ENCODE measurements at regions not wholly inside any gene's neighbourhood (a gene's known extent, or its start where the extent isn't known, plus 50 kb on each side); places are given as distances from the start of the nearest gene placed in this dataset.

DNA sequence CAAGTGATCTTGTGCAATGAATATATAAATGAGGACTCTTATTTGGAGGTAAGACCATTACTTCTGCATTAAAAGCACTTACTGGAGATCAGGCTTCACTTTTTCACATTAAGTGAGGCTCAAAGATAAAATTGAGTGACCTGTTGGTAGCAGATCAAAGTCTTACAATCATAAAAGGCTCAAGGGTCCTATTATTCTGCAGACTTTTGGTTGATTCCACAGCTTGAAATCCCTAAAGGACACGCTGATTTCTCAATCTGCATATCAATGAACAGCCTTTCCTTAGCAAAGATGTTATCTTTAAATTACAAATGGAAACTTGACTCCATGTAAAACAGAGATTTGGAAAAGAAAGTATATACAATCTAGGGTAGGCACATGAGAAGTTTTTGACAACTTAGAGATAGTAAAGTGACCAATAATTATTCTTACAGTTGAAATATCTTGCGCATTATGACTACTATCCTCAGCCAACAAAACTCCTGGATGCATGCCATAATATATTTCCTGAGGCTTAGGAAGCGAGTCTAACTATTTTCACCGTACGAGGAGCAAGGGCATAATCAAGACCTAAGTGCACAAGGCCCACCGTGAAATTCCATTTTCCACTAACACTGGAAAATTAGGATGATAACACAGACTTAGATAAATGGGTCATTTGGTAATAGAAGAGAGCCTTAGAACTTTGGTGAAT lies 640.7 kb downstream of the LIG4 start:
- H3K27me3 ChIP-seq (ENCODE audit: control insufficient read depth, insufficient read depth, low read length) = no peaks in the 10 kb centered on the region
- Mint-ChIP-seq H3K9me3 (peaks cover 15 to 26% of the 10 kb centered on the region in 2 donors), H3K36me3 (no peaks in the 10 kb centered on the region), H3K4me1 (no peaks in the 10 kb centered on the region), H3K27ac (no peak overlapping the region), H3K4me3 (no peak overlapping the region), H3K27me3 (ENCODE audit: low read depth in 2 of 2) (no peaks in the 10 kb centered on the region)
- TF ChIP-seq, protein P1, sequence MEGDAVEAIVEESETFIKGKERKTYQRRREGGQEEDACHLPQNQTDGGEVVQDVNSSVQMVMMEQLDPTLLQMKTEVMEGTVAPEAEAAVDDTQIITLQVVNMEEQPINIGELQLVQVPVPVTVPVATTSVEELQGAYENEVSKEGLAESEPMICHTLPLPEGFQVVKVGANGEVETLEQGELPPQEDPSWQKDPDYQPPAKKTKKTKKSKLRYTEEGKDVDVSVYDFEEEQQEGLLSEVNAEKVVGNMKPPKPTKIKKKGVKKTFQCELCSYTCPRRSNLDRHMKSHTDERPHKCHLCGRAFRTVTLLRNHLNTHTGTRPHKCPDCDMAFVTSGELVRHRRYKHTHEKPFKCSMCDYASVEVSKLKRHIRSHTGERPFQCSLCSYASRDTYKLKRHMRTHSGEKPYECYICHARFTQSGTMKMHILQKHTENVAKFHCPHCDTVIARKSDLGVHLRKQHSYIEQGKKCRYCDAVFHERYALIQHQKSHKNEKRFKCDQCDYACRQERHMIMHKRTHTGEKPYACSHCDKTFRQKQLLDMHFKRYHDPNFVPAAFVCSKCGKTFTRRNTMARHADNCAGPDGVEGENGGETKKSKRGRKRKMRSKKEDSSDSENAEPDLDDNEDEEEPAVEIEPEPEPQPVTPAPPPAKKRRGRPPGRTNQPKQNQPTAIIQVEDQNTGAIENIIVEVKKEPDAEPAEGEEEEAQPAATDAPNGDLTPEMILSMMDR (IDR thresholded peaks at IDR 0.05) = no peak
- WGBS (ENCODE audit: insufficient coverage) = 90% methylated on average over 5 of the region's 6 CpGs
- no peak overlapping the region for H3K4me3 ChIP-seq (ENCODE audit: low read length)
- H3K4me1 ChIP-seq (ENCODE audit: control insufficient read depth, insufficient read depth, low read length) = no peaks in the 10 kb centered on the region
- H3K9me3 ChIP-seq (ENCODE audit: control insufficient read depth, insufficient read depth, low read length) = no peaks in the 10 kb centered on the region
- H3K36me3 ChIP-seq (ENCODE audit: control insufficient read depth, insufficient read depth, low read length) = no peaks in the 10 kb centered on the region
- DNase-seq (no peak), ATAC-seq (no peak)
- intact Hi-C loops (cut with micrococcal nuclease) = no loop called here
- no peak overlapping the region for H3K27ac ChIP-seq (ENCODE audit: low read length)

DNA sequence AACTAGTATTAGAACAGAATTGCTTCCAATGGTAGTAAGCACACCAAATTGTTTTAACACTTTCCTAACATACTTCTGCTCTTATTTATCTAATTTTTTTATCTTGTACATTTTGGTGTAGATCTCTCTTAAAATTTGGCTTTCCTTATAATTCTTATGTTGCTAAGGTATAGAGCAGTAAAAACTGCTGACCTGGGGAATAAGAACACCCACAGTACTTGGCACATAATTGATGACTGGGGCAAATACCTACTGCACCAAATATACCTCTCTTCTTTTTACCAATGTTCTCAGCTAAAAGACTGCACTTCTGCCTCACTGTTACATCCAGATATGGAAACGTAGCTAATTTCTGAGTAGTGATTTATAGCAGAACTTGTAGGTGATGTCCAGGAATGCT lies 642.2 kb downstream of the LIG4 start:
- H3K27ac ChIP-seq (ENCODE audit: low read length) = no peak overlapping the region
- WGBS (ENCODE audit: insufficient coverage) = 80% methylated on average over 1 of the region's 1 CpG
- ATAC-seq (no peak), DNase-seq (no peak)
- Mint-ChIP-seq H3K4me1 (no peaks in the 10 kb centered on the region), H3K4me3 (no peak overlapping the region), H3K27me3 (ENCODE audit: low read depth in 2 of 2) (no peaks in the 10 kb centered on the region), H3K36me3 (no peaks in the 10 kb centered on the region), H3K9me3 (peaks cover 13 to 23% of the 10 kb centered on the region in 2 donors), H3K27ac (no peak overlapping the region)
- intact Hi-C loops (cut with micrococcal nuclease) = no loop called here
- no peaks in the 10 kb centered on the region for H3K27me3 ChIP-seq (ENCODE audit: control insufficient read depth, insufficient read depth, low read length)
- TF ChIP-seq, protein P1 (IDR thresholded peaks at IDR 0.05) = no peak
- H3K9me3 ChIP-seq (ENCODE audit: control insufficient read depth, insufficient read depth, low read length) = no peaks in the 10 kb centered on the region
- no peaks in the 10 kb centered on the region for H3K36me3 ChIP-seq (ENCODE audit: control insufficient read depth, insufficient read depth, low read length)
- H3K4me1 ChIP-seq (ENCODE audit: control insufficient read depth, insufficient read depth, low read length) = no peaks in the 10 kb centered on the region
- H3K4me3 ChIP-seq (ENCODE audit: low read length) = no peak overlapping the region

DNA sequence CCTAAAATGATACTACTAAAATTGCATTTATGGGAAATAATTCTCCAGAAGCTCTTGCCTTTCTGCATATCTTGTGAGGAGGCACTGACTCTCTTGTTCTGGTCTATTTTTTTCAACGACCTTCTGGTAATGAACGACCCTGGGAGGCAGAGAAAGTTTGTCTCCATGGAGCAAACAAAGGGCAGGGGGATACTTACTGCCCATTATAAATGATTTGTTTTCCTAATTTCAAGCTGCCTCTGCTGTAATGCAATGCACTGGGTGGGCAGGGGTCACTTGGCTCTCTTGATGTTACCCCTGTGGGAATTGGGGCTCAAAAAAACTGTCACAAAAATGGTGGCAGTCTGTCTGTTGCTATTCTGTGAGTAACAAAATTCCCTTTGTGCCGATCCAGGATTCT lies 643.2 kb downstream of the LIG4 start:
- ATAC-seq = no peak
- intact Hi-C loops (cut with micrococcal nuclease) = no loop called here
- Histone ChIP-seq H3K9me3 (ENCODE audit: control insufficient read depth, insufficient read depth, low read length) (no peaks in the 10 kb centered on the region), H3K4me1 (ENCODE audit: control insufficient read depth, insufficient read depth, low read length) (no peaks in the 10 kb centered on the region), H3K36me3 (ENCODE audit: control insufficient read depth, insufficient read depth, low read length) (no peaks in the 10 kb centered on the region), H3K27ac (ENCODE audit: low read length) (no peak overlapping the region), H3K27me3 (ENCODE audit: control insufficient read depth, insufficient read depth, low read length) (no peaks in the 10 kb centered on the region), H3K4me3 (ENCODE audit: low read length) (no peak overlapping the region)
- Mint-ChIP-seq H3K9me3 (peaks cover 10 to 17% of the 10 kb centered on the region in 2 donors), H3K4me3 (no peak overlapping the region), H3K36me3 (no peaks in the 10 kb centered on the region), H3K27me3 (ENCODE audit: low read depth in 2 of 2) (no peaks in the 10 kb centered on the region), H3K27ac (no peak overlapping the region), H3K4me1 (no peaks in the 10 kb centered on the region)
- 75% methylated on average over 3 of the region's 3 CpGs for WGBS (ENCODE audit: insufficient coverage)
- no peak for DNase-seq
- TF ChIP-seq, protein P1 (IDR thresholded peaks at IDR 0.05) = no peak

DNA sequence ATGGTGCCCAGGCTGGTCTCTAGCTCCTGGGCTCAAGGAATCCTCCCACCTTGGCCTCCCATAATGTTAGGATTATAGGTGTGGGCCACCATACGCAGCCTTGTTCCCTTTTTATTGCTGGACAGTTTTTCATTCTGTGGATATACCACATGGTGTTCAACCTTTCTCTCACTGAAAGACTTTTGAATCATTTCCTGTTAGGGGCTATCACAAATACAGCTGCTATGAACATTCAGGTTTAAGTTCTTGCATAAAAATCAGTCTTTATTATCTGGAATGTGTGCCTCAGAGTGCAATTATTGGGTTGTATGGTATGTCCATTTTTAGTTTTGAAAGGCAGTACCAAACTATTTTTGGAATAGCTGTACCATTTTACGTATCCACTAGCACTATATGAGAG lies 647.2 kb downstream of the LIG4 start:
- H3K36me3 Mint-ChIP-seq = no peaks in the 10 kb centered on the region

More for the DNA sequence above, 647.2 kb downstream of the LIG4 start:
- 100% methylated on average over 1 of the region's 2 CpGs for WGBS (ENCODE audit: insufficient coverage)
- TF ChIP-seq, protein P1 (IDR thresholded peaks at IDR 0.05) = no peak
- intact Hi-C loops (cut with micrococcal nuclease) = no loop called here
- Histone ChIP-seq H3K27me3 (ENCODE audit: control insufficient read depth, insufficient read depth, low read length) (no peaks in the 10 kb centered on the region), H3K36me3 (ENCODE audit: control insufficient read depth, insufficient read depth, low read length) (no peaks in the 10 kb centered on the region), H3K27ac (ENCODE audit: low read length) (no peak overlapping the region), H3K9me3 (ENCODE audit: control insufficient read depth, insufficient read depth, low read length) (no peaks in the 10 kb centered on the region), H3K4me1 (ENCODE audit: control insufficient read depth, insufficient read depth, low read length) (no peaks in the 10 kb centered on the region), H3K4me3 (ENCODE audit: low read length) (no peak overlapping the region)
- Mint-ChIP-seq H3K27me3 (ENCODE audit: low read depth in 2 of 2) (no peaks in the 10 kb centered on the region), H3K4me3 (no peak overlapping the region), H3K27ac (no peak overlapping the region), H3K4me1 (no peaks in the 10 kb centered on the region), H3K9me3 (peaks cover 3 to 11% of the 10 kb centered on the region in 2 donors)
- ATAC-seq (no peak), DNase-seq (no peak)

Data from natural killer cell (primary cell).